DND-41 (cell line): ENCODE measurements at regions not wholly inside any gene's neighbourhood (a gene's known extent, or its start where the extent isn't known, plus 50 kb on each side); places are given as distances from the start of the nearest gene placed in this dataset.

Experiments
- ATAC-seq: fragments of 200-7000 bp; cut with Tn5 transposase; 3 replicates; pipeline ENCODE4 v1.9.1; 2021; ENCODE audit warnings: low read depth; ENCODE audit not compliant: insufficient read depth
- DNase-seq: peaks from one replicate; pipeline ENCODE4 v3.0.0-alpha.2; 2020
- H2AFZ ChIP-seq: 2 replicates; pipeline ENCODE4 v1.6.0; 2012; ENCODE audit warnings: low read depth, low read length
- H3K27ac ChIP-seq: 2 replicates; pipeline ENCODE4 v1.5.1; 2012; ENCODE audit warnings: low read length, inconsistent platforms
- H3K27me3 ChIP-seq: fragments of 200-600 bp; sonication (generic); 2 replicates; pipeline ENCODE4 v1.6.0; 2012; ENCODE audit warnings: low read length, mild to moderate bottlenecking, inconsistent platforms; ENCODE audit not compliant: insufficient read depth, poor library complexity
- H3K36me3 ChIP-seq: 2 replicates; pipeline ENCODE4 v1.5.1; 2012; ENCODE audit warnings: low read length, inconsistent platforms; ENCODE audit not compliant: insufficient read depth
- H3K4me1 ChIP-seq: 2 replicates; pipeline ENCODE4 v1.5.1; 2012; ENCODE audit warnings: mild to moderate bottlenecking, low read length; ENCODE audit not compliant: insufficient read depth
- H3K4me2 ChIP-seq: 2 replicates; pipeline ENCODE4 v1.6.0; 2012; ENCODE audit warnings: mild to moderate bottlenecking, moderate library complexity, low read length, inconsistent platforms; ENCODE audit not compliant: insufficient read depth
- H3K4me3 ChIP-seq, 2 experiments: fragments of 200-600 bp in 1 of 2; shearing (Covaris generic) in 1 of 2; 2 replicates each; pipeline ENCODE4 v1.5.1; 2012 to 2016; ENCODE audit warnings: inconsistent platforms in 2 of 2, low read length in 2 of 2, mild to moderate bottlenecking in 2 of 2, low read depth in 1 of 2, moderate library complexity in 1 of 2
- H3K79me2 ChIP-seq: 2 replicates; pipeline ENCODE4 v1.6.0; 2012; ENCODE audit warnings: low read length, inconsistent platforms; ENCODE audit not compliant: insufficient read depth
- H3K9ac ChIP-seq: 2 replicates; pipeline ENCODE4 v1.6.0; 2012; ENCODE audit warnings: low read depth, mild to moderate bottlenecking, inconsistent platforms, low read length, moderate library complexity
- H3K9me3 ChIP-seq: 2 replicates; pipeline ENCODE4 v1.5.1; 2012; ENCODE audit warnings: low read length, moderate library complexity, mild to moderate bottlenecking, inconsistent platforms; ENCODE audit not compliant: insufficient read depth, severe bottlenecking
- H4K20me1 ChIP-seq: 2 replicates; pipeline ENCODE4 v1.6.0; 2012; ENCODE audit warnings: low read length; ENCODE audit not compliant: insufficient read depth
- CTCF ChIP-seq: IDR thresholded peaks from 2 replicates; pipeline ENCODE4 v1.5.1; 2012; ENCODE audit warnings: borderline replicate concordance, low read length, moderate library complexity, mild to moderate bottlenecking; ENCODE audit not compliant: poor library complexity, severe bottlenecking; ENCODE audit errors: extremely low read depth
- EZH2 ChIP-seq: IDR thresholded peaks from 3 replicates; pipeline ENCODE4 v1.6.1; 2012; ENCODE audit warnings: borderline replicate concordance, low read depth, mild to moderate bottlenecking, moderate library complexity, low read length, inconsistent platforms; ENCODE audit not compliant: severe bottlenecking

GRCh38 chr13:90118467-90119071 is 1228.9 kb upstream of the MIR17HG start:
- Histone ChIP-seq H3K4me1 (no peaks in the 10 kb centered on the region), H3K27me3 (no peaks in the 10 kb centered on the region), H3K4me2 (no peak overlapping the region), H3K79me2 (no peaks in the 10 kb centered on the region), H3K27ac (no peak overlapping the region), H3K36me3 (no peaks in the 10 kb centered on the region), H2AFZ (no peak overlapping the region), H3K9me3 (no peaks in the 10 kb centered on the region), H3K4me3 (no peak overlapping the region), H4K20me1 (no peaks in the 10 kb centered on the region), H3K9ac (no peak overlapping the region)
- TF ChIP-seq CTCF = no peak
- TF ChIP-seq EZH2 = no peak
- no peak for DNase-seq
- ATAC-seq = no peak

GRCh38 chr13:90120026-90120425 is 1227.5 kb upstream of the MIR17HG start:
- H2AFZ ChIP-seq = no peak overlapping the region
- H3K36me3 ChIP-seq = no peaks in the 10 kb centered on the region
- H3K9me3 ChIP-seq = no peaks in the 10 kb centered on the region
- no peak overlapping the region for H3K9ac ChIP-seq
- H3K4me3 ChIP-seq = no peak overlapping the region
- DNase-seq (no peak), ATAC-seq (no peak)
- H3K79me2 ChIP-seq = no peaks in the 10 kb centered on the region
- H3K27ac ChIP-seq = no peak overlapping the region
- H3K27me3 ChIP-seq = no peaks in the 10 kb centered on the region
- no peaks in the 10 kb centered on the region for H3K4me1 ChIP-seq
- no peaks in the 10 kb centered on the region for H4K20me1 ChIP-seq
- no peak overlapping the region for H3K4me2 ChIP-seq
- TF ChIP-seq CTCF = no peak
- TF ChIP-seq EZH2 = no peak

- ATAC-seq = no peak
- TF ChIP-seq EZH2 (no peak), CTCF (no peak)
- Histone ChIP-seq H3K79me2 (no peaks in the 10 kb centered on the region), H3K27me3 (no peaks in the 10 kb centered on the region), H4K20me1 (no peaks in the 10 kb centered on the region), H3K9ac (no peak overlapping the region), H3K4me1 (no peaks in the 10 kb centered on the region), H3K9me3 (no peaks in the 10 kb centered on the region), H3K4me3 (no peak overlapping the region), H3K36me3 (no peaks in the 10 kb centered on the region), H3K4me2 (no peak overlapping the region), H3K27ac (no peak overlapping the region), H2AFZ (no peak overlapping the region)
- no peak for DNase-seq
Observed at GRCh38 chr13:90121784-90122183, 1225.7 kb upstream of the MIR17HG start.
